Transverse colon (tissue), 4 donors: ENCODE measurements at regions not wholly inside any gene's neighbourhood (a gene's known extent, or its start where the extent isn't known, plus 50 kb on each side); places are given as distances from the start of the nearest gene placed in this dataset.

ENCODE experiments used
- CTCF ChIP-seq, 5 experiments: fragments of 200-600 bp in 3 of 5; fragments of 450-650 bp in 2 of 5; sonication (generic) in 3 of 5; IDR thresholded peaks; 1 replicate in 2 of 5; 2 replicates in 3 of 5; pipeline ENCODE4 v1.5.1; 2016 to 2017; ENCODE audit warnings: antibody characterized with exemption in 5 of 5, inconsistent platforms in 3 of 5, mild to moderate bottlenecking in 2 of 5, moderate library complexity in 1 of 5
- EP300 ChIP-seq: sonication (generic); formaldehyde crosslinking; IDR thresholded peaks from one replicate; pipeline ENCODE4 v1.6.1; 2017; ENCODE audit warnings: antibody characterized with exemption, low read depth
- POLR2A ChIP-seq: fragments of 450-650 bp; IDR thresholded peaks from one replicate; pipeline ENCODE4 v1.6.1; 2016; ENCODE audit warnings: antibody characterized with exemption, mild to moderate bottlenecking, moderate library complexity
- POLR2AphosphoS5 ChIP-seq, 3 donors: sonication (generic); formaldehyde crosslinking; IDR thresholded peaks; one replicate each; pipeline ENCODE4 v1.6.1; 2016; ENCODE audit warnings: antibody characterized with exemption in 3 of 3

- TF ChIP-seq POLR2A (no peak), EP300 (no peak), CTCF (IDR thresholded peaks at IDR 0.05) (no peak), POLR2AphosphoS5 (IDR thresholded peaks at IDR 0.05) (peak; percentile 18 to 49 (median 33))
These were observed 278.6 kb downstream of the ARHGAP12 start for GRCh38 chr10:31650010-31650409.
